Left kidney (tissue), 1 donor: ENCODE measurements at regions not wholly inside any gene's neighbourhood (a gene's known extent, or its start where the extent isn't known, plus 50 kb on each side); places are given as distances from the start of the nearest gene placed in this dataset.
"Not testable (repeated sequence)": the region's sequence is repeated elsewhere in the genome, so short reads cannot be mapped to it uniquely, and the experiment has no call there.

ENCODE experiments used
- DNase-seq: peaks from one replicate; pipeline ENCODE4 v3.0.0-alpha.2; 2013

DNA sequence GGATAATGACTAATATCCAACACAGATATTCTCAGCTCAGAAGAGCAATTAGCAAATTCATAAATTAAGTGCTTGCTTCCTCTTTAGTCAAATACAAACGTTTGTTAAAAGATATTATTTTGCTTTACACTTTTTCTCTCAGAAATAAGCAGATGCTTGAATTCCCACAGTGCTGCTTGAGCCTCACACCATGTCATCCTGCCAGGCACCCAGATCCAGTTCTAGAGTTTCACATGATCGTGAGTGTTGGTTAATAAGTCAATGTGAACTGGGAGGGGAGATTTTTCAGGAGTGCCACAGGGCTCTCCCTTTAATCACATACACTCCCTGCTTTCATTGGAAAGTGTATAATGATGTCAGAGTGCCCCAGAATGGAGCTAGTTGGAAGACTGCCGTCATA lies 352.0 kb downstream of the OR4F29 start:
- DNase-seq, result not testable (repeated sequence)

DNA sequence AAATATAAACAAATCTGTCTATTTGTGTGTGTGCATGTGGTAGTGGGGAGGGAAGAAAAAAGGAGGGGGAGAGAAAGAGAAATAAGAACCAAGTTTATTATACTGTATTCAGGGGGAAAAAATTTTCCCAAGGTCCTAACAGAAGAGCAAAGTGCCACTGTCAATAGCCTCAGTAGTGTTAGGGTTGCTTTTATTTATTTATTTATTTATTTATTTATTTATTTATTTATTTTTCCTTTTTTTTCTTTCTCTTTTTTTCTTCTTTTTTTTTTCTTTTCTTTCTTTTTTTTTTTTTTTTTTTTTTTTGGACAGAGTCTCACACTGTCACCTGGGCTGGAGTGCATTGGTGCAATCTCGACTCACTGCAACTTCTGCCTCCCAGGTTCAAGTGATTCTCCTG lies 352.7 kb downstream of the OR4F29 start:
- not testable (repeated sequence) for DNase-seq

DNA sequence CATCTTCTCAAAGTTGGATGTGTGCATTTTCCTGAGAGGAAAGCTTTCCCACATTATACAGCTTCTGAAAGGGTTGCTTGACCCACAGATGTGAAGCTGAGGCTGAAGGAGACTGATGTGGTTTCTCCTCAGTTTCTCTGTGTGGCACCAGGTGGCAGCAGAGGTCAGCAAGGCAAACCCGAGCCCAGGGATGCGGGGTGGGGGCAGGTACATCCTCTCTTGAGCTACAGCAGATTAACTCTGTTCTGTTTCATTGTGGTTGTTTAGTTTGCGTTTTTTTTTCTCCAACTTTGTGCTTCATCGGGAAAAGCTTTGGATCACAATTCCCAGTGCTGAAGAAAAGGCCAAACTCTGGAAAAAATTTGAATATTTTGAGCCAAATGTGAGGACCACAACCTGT lies 360.2 kb downstream of the OR4F29 start:
- not testable (repeated sequence) for DNase-seq

DNA sequence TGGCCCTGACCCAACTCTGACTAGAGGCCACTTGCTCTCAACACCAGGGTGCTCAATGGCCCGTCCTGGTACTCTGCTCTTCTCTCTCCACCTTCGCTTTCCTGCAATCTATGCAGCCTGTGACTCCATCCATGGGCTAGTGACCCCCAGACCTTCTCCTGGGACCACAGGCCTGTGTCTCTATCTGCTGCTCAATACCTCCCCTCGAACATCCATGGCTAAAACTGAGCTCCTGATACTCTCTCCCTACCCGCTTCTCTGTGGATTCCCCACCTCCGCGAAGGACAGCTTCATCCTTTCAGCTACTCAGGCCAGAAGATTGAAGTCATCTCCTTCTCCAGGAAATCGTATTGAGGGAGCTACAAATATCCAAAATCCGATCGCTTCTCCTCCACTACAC lies 363.4 kb downstream of the OR4F29 start:
- not testable (repeated sequence) for DNase-seq

DNA sequence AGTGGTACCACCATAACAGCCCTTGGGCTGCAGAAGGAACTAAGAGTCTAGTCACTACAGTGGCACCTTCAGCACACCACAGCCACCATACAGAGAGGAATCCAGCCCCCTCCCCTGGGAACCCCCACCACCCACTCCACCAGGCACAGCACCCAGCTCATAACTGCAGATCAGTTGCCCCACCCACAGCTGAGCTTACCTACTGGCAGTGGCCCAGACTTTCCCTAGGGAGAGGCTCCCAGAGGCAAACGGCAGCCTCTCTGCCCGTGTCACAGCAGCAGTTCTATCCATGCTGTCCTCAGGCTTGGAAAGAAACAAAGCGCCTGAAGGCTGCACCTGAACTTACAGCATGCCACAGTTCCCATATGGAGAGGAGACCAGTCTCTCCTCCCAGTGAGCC lies 372.3 kb downstream of the OR4F29 start:
- DNase-seq, result not testable (repeated sequence)

DNA sequence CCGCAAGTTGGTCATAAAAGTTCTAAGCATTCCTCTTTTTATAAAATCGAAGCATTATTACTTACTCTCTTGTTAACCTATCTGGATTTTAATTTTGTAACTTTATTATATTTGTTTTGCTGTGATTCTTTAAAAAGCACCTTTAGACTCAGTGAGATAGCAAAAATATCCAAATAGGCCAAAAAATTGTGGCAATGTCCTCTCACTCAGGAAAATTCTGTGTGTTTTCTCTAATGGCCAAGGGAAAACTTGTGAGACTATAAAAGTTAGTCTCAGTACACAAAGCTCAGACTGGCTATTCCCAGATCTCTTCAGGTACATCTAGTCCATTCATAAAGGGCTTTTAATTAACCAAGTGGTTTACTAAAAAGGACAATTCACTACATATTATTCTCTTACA lies 386.4 kb downstream of the OR4F29 start, which contains the start of gene OR4F5:
Gene OR4F5, plus strand, starts transcription at position 301 of the 400 bp plus-strand sequence.
- not testable (repeated sequence) for DNase-seq

DNA sequence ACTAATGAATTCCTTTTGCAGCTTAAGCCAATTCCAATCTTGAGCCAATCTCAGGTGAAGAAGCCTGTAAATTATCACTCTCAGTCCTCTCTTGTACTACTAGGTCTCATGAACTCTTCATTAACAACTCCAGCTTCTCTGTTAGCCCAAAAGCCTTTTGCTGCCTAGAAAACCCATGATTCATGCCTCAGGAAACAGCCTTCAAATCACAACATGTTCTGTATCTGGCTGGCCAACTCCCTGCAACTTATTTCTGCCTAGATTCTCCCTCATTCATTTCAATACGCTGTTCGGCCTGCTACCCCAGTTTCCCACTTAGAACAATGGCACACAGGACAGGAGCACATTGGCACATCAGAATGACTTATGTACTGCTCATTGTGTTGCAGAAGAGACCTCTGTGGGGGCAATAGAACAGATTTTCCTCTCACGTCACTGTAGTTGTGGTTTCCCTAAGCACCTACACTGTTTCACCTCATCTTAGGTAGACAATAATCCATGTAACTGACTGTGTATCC lies 395.4 kb downstream of the OR4F29 start:
- DNase-seq, result not testable (repeated sequence)

DNA sequence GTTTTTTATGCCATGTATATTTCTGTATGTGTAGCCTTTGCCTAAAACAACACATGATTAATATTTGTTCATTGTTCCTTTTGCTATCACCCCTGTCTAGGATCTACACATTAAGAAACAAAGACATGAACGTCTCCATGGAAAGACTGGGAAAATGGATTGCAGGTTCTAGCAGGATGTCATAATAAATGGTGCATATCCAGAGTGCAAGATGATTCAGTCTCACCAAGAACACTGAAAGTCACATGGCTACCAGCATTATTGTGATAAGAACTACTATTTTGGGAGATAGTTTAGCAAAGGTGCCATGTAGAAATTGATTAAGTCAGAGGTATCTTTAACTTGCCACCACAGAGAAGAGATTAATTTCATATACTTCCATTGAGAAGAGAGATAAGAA lies 398.3 kb downstream of the OR4F29 start:
- not testable (repeated sequence) for DNase-seq

DNA sequence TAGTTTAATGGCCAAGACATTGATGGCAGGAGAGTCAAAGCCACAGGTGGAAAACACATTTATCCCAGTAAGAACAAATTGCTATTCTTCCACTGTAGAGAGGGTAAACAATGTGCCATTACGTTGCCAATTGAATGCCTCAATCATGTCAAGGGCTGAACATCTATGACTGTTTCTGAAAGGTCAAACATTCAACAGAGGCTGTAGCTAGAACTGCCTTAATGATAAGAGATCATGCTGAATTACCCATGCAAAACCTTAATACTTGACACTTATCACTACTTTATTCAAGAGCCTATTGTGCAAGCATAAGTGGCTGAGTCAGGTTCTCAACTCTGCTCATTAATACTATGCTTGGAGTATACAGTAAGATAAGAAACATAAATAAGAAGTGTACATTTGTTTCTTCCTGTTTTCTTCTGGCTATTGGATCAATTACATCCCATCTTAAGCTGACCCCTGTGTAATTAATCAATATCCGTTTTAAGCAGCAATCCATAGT lies 409.5 kb downstream of the OR4F29 start:
- not testable (repeated sequence) for DNase-seq

DNA sequence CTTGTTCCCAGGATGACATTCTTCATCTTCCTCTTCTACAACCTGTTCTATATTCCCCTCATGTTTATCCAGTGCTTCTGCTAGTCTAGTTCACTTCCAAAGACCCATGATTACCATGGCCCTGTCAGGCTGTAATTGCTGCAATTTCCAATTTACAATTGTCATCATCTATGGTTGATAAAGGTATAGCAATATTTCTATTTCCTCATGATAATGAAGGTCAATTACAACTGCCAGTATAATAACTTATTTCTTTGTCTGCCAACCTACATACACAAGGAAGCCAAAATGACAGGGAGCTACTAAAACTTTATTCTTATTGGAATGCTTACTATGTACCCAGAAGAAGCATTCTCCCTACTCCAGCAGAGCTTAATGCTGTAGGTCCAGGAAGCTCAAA lies 410.3 kb downstream of the OR4F29 start:
- not testable (repeated sequence) for DNase-seq

DNA sequence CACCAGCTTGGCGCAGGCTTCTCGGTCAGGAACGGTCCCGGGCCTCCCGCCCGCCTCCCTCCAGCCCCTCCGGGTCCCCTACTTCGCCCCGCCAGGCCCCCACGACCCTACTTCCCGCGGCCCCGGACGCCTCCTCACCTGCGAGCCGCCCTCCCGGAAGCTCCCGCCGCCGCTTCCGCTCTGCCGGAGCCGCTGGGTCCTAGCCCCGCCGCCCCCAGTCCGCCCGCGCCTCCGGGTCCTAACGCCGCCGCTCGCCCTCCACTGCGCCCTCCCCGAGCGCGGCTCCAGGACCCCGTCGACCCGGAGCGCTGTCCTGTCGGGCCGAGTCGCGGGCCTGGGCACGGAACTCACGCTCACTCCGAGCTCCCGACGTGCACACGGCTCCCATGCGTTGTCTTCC lies 422.3 kb downstream of the OR4F29 start:
- DNase-seq, result not testable (repeated sequence)

DNA sequence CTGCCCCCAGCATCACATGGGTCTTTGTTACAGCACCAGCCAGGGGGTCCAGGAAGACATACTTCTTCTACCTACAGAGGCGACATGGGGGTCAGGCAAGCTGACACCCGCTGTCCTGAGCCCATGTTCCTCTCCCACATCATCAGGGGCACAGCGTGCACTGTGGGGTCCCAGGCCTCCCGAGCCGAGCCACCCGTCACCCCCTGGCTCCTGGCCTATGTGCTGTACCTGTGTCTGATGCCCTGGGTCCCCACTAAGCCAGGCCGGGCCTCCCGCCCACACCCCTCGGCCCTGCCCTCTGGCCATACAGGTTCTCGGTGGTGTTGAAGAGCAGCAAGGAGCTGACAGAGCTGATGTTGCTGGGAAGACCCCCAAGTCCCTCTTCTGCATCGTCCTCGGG lies 434.2 kb downstream of the OR4F29 start:
- DNase-seq, result not testable (repeated sequence)

DNA sequence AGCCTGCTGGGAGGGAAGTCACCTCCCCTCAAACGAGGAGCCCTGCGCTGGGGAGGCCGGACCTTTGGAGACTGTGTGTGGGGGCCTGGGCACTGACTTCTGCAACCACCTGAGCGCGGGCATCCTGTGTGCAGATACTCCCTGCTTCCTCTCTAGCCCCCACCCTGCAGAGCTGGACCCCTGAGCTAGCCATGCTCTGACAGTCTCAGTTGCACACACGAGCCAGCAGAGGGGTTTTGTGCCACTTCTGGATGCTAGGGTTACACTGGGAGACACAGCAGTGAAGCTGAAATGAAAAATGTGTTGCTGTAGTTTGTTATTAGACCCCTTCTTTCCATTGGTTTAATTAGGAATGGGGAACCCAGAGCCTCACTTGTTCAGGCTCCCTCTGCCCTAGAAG lies 435.5 kb downstream of the OR4F29 start:
- not testable (repeated sequence) for DNase-seq

DNA sequence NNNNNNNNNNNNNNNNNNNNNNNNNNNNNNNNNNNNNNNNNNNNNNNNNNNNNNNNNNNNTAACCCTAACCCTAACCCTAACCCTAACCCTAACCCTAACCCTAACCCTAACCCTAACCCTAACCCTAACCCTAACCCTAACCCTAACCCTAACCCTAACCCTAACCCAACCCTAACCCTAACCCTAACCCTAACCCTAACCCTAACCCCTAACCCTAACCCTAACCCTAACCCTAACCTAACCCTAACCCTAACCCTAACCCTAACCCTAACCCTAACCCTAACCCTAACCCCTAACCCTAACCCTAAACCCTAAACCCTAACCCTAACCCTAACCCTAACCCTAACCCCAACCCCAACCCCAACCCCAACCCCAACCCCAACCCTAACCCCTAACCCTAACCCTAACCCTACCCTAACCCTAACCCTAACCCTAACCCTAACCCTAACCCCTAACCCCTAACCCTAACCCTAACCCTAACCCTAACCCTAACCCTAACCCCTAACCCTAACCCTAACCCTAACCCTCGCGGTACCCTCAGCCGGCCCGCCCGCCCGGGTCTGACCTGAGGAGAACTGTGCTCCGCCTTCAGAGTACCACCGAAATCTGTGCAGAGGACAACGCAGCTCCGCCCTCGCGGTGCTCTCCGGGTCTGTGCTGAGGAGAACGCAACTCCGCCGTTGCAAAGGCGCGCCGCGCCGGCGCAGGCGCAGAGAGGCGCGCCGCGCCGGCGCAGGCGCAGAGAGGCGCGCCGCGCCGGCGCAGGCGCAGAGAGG lies 441.3 kb downstream of the OR4F29 start:
- not testable (repeated sequence) for DNase-seq
